ENCODE measurements at regions not wholly inside any gene's neighbourhood (a gene's known extent, or its start where the extent isn't known, plus 50 kb on each side); places are given as distances from the start of the nearest gene placed in this dataset.

- H3K36me3 ChIP-seq (ENCODE audit: control insufficient read depth in 1 of 2, insufficient read depth in 2 of 2, low read depth in 1 of 2, low read length in 2 of 2) = no peaks in the 10 kb centered on the region
- 100% methylated on average over 1 of the region's 3 CpGs for WGBS
- H2BK5ac ChIP-seq (ENCODE audit: low read depth, low read length, poor library complexity, severe bottlenecking) = no peak overlapping the region
- H2AFZ ChIP-seq (ENCODE audit: low read depth, low read length) = no peak overlapping the region
- H3K18ac ChIP-seq (ENCODE audit: low read depth in 1 of 2, low read length in 2 of 2) = no peak overlapping the region
- H4K91ac ChIP-seq (ENCODE audit: low read length) = no peak overlapping the region
- no peak overlapping the region for H3K27ac ChIP-seq (ENCODE audit: low read length, poor library complexity, severe bottlenecking)
- H2BK120ac ChIP-seq (ENCODE audit: low read depth, low read length) = no peak overlapping the region
- no peak overlapping the region for H2BK15ac ChIP-seq (ENCODE audit: low read depth, poor library complexity, severe bottlenecking)
- H4K8ac ChIP-seq (ENCODE audit: low read length) = no peak overlapping the region
- H3K79me1 ChIP-seq (replicated peaks; ENCODE audit: low read length, poor library complexity, severe bottlenecking) = no peaks in the 10 kb centered on the region
- no peak overlapping the region for H3K4me3 ChIP-seq (ENCODE audit: insufficient read depth in 1 of 2, low read depth in 1 of 2, low read length in 2 of 2)
- H3K4ac ChIP-seq (ENCODE audit: low read depth in 1 of 2, low read length in 2 of 2) = no peak overlapping the region
- peaks cover 5% of the 10 kb centered on the region for H3K9me3 ChIP-seq (ENCODE audit: control insufficient read depth, low read length)
- DNase-seq = no peak
- H2AK5ac ChIP-seq (ENCODE audit: low read length, severe bottlenecking) = no peak overlapping the region
- no peak overlapping the region for H3K4me2 ChIP-seq (ENCODE audit: low read length, poor library complexity, severe bottlenecking)
- no peak overlapping the region for H3K23ac ChIP-seq (ENCODE audit: low read length in 2 of 2)
- no peak overlapping the region for H2BK12ac ChIP-seq (ENCODE audit: low read length in 2 of 2)
- H3K9ac ChIP-seq (ENCODE audit: low read length) = no peak overlapping the region
- H3K4me1 ChIP-seq (ENCODE audit: control insufficient read depth, insufficient read depth, low read depth, low read length) = no peaks in the 10 kb centered on the region
- no peak overlapping the region for H3K14ac ChIP-seq (ENCODE audit: low read length in 2 of 2)
- H3K27me3 ChIP-seq (ENCODE audit: control insufficient read depth in 1 of 2, insufficient read depth in 1 of 2, low read length in 2 of 2) = no peaks in the 10 kb centered on the region
These were observed 996.8 kb downstream of the PCDH19 start for GRCh38 chrX:99413317-99413716.

- Histone ChIP-seq H2AFZ (ENCODE audit: low read depth, low read length) (no peak overlapping the region), H3K14ac (ENCODE audit: low read length in 2 of 2) (no peak overlapping the region), H2BK12ac (ENCODE audit: low read length in 2 of 2) (no peak overlapping the region), H3K9ac (ENCODE audit: low read length) (no peak overlapping the region), H3K18ac (ENCODE audit: low read depth in 1 of 2, low read length in 2 of 2) (no peak overlapping the region), H2BK15ac (ENCODE audit: low read depth, poor library complexity, severe bottlenecking) (no peak overlapping the region), H2BK120ac (ENCODE audit: low read depth, low read length) (no peak overlapping the region), H3K27me3 (ENCODE audit: control insufficient read depth in 1 of 2, insufficient read depth in 1 of 2, low read length in 2 of 2) (no peaks in the 10 kb centered on the region), H3K4me3 (ENCODE audit: insufficient read depth in 1 of 2, low read depth in 1 of 2, low read length in 2 of 2) (no peak overlapping the region), H3K23ac (ENCODE audit: low read length in 2 of 2) (no peak overlapping the region), H4K8ac (ENCODE audit: low read length) (no peak overlapping the region), H4K91ac (ENCODE audit: low read length) (no peak overlapping the region), H3K79me1 (replicated peaks; ENCODE audit: low read length, poor library complexity, severe bottlenecking) (no peaks in the 10 kb centered on the region), H3K4ac (ENCODE audit: low read depth in 1 of 2, low read length in 2 of 2) (no peak overlapping the region), H3K9me3 (ENCODE audit: control insufficient read depth, low read length) (no peaks in the 10 kb centered on the region), H3K36me3 (ENCODE audit: control insufficient read depth in 1 of 2, insufficient read depth in 2 of 2, low read depth in 1 of 2, low read length in 2 of 2) (no peaks in the 10 kb centered on the region), H3K4me1 (ENCODE audit: control insufficient read depth, insufficient read depth, low read depth, low read length) (no peaks in the 10 kb centered on the region), H3K27ac (ENCODE audit: low read length, poor library complexity, severe bottlenecking) (no peak overlapping the region), H2AK5ac (ENCODE audit: low read length, severe bottlenecking) (no peak overlapping the region), H3K4me2 (ENCODE audit: low read length, poor library complexity, severe bottlenecking) (no peak overlapping the region), H2BK5ac (ENCODE audit: low read depth, low read length, poor library complexity, severe bottlenecking) (no peak overlapping the region)
- no peak for DNase-seq
- WGBS = 46% methylated on average over 2 of the region's 3 CpGs
These were observed 1011.5 kb downstream of the PCDH19 start for GRCh38 chrX:99398545-99398944.

DNA sequence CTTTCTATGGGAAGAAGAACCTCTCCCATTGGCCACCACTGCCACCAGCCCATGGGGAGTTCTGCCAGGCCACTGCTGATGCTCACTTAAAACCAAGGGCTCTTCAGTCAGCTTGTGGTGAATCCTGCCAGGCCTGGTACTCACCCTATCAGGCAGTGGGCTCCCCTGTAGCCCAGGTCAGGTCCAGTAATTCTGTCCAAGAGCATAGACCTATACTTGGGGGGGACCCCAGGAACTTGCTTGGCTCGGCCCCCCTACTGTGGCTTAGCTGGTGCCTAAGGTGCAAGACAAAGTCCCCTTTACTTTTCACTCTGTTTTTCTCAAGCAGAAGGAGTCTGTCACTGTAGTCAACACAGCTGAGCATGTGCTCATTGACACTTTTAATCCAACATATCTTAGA is 1012.2 kb downstream of the PCDH19 start:
- WGBS = 60% methylated on average over 1 of the region's 1 CpG
- Histone ChIP-seq H3K9ac (ENCODE audit: low read length) (no peak overlapping the region), H3K4me2 (ENCODE audit: low read length, poor library complexity, severe bottlenecking) (no peak overlapping the region), H3K23ac (ENCODE audit: low read length in 2 of 2) (no peak overlapping the region), H4K8ac (ENCODE audit: low read length) (no peak overlapping the region), H2AK5ac (ENCODE audit: low read length, severe bottlenecking) (no peak overlapping the region), H3K14ac (ENCODE audit: low read length in 2 of 2) (no peak overlapping the region), H3K9me3 (ENCODE audit: control insufficient read depth, low read length) (no peaks in the 10 kb centered on the region), H3K36me3 (ENCODE audit: control insufficient read depth in 1 of 2, insufficient read depth in 2 of 2, low read depth in 1 of 2, low read length in 2 of 2) (no peaks in the 10 kb centered on the region), H3K79me1 (replicated peaks; ENCODE audit: low read length, poor library complexity, severe bottlenecking) (no peaks in the 10 kb centered on the region), H3K4me1 (ENCODE audit: control insufficient read depth, insufficient read depth, low read depth, low read length) (no peaks in the 10 kb centered on the region), H2BK120ac (ENCODE audit: low read depth, low read length) (no peak overlapping the region), H2BK15ac (ENCODE audit: low read depth, poor library complexity, severe bottlenecking) (no peak overlapping the region), H4K91ac (ENCODE audit: low read length) (no peak overlapping the region), H3K27me3 (ENCODE audit: control insufficient read depth in 1 of 2, insufficient read depth in 1 of 2, low read length in 2 of 2) (no peaks in the 10 kb centered on the region), H2BK5ac (ENCODE audit: low read depth, low read length, poor library complexity, severe bottlenecking) (no peak overlapping the region), H3K27ac (ENCODE audit: low read length, poor library complexity, severe bottlenecking) (no peak overlapping the region), H3K18ac (ENCODE audit: low read depth in 1 of 2, low read length in 2 of 2) (no peak overlapping the region), H2AFZ (ENCODE audit: low read depth, low read length) (no peak overlapping the region), H3K4me3 (ENCODE audit: insufficient read depth in 1 of 2, low read depth in 1 of 2, low read length in 2 of 2) (no peak overlapping the region), H3K4ac (ENCODE audit: low read depth in 1 of 2, low read length in 2 of 2) (no peak overlapping the region), H2BK12ac (ENCODE audit: low read length in 2 of 2) (no peak overlapping the region)
- DNase-seq = no peak

DNA sequence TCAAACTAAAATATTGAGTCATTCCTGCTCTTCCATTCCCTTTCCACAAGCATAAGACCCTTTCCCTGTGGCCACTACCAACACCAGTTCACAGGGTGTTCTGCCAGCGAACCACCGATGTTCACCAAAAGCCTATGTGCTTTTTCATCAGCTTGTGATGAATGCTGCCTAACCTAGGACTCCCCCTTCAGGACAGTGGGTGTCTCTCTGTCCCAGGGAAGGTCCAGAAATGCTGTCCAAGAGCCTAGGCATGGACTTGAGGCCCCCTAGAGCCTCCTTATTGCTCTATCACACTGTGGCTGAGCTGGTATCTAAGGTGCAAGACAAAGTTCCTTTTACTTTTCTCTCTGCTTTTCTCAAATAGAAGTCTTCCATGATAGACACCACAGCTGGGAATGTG is 1015.6 kb downstream of the PCDH19 start:
- Histone ChIP-seq H3K4me2 (ENCODE audit: low read length, poor library complexity, severe bottlenecking) (no peak overlapping the region), H4K91ac (ENCODE audit: low read length) (no peak overlapping the region), H2BK15ac (ENCODE audit: low read depth, poor library complexity, severe bottlenecking) (no peak overlapping the region), H2BK120ac (ENCODE audit: low read depth, low read length) (no peak overlapping the region), H3K4me1 (ENCODE audit: control insufficient read depth, insufficient read depth, low read depth, low read length) (no peaks in the 10 kb centered on the region), H3K18ac (ENCODE audit: low read depth in 1 of 2, low read length in 2 of 2) (no peak overlapping the region), H3K9me3 (ENCODE audit: control insufficient read depth, low read length) (no peaks in the 10 kb centered on the region), H3K79me1 (replicated peaks; ENCODE audit: low read length, poor library complexity, severe bottlenecking) (no peaks in the 10 kb centered on the region), H3K4me3 (ENCODE audit: insufficient read depth in 1 of 2, low read depth in 1 of 2, low read length in 2 of 2) (no peak overlapping the region), H3K23ac (ENCODE audit: low read length in 2 of 2) (no peak overlapping the region), H3K27me3 (ENCODE audit: control insufficient read depth in 1 of 2, insufficient read depth in 1 of 2, low read length in 2 of 2) (no peaks in the 10 kb centered on the region), H3K14ac (ENCODE audit: low read length in 2 of 2) (no peak overlapping the region), H2AK5ac (ENCODE audit: low read length, severe bottlenecking) (no peak overlapping the region), H4K8ac (ENCODE audit: low read length) (no peak overlapping the region), H2BK5ac (ENCODE audit: low read depth, low read length, poor library complexity, severe bottlenecking) (no peak overlapping the region), H3K4ac (ENCODE audit: low read depth in 1 of 2, low read length in 2 of 2) (no peak overlapping the region), H2AFZ (ENCODE audit: low read depth, low read length) (no peak overlapping the region), H2BK12ac (ENCODE audit: low read length in 2 of 2) (no peak overlapping the region), H3K27ac (ENCODE audit: low read length, poor library complexity, severe bottlenecking) (no peak overlapping the region), H3K9ac (ENCODE audit: low read length) (no peak overlapping the region), H3K36me3 (ENCODE audit: control insufficient read depth in 1 of 2, insufficient read depth in 2 of 2, low read depth in 1 of 2, low read length in 2 of 2) (no peaks in the 10 kb centered on the region)
- 44% methylated on average over 2 of the region's 2 CpGs for WGBS
- DNase-seq = no peak
